ENCODE measurements at regions not wholly inside any gene's neighbourhood (a gene's known extent, or its start where the extent isn't known, plus 50 kb on each side); places are given as distances from the start of the nearest gene placed in this dataset.

DNA sequence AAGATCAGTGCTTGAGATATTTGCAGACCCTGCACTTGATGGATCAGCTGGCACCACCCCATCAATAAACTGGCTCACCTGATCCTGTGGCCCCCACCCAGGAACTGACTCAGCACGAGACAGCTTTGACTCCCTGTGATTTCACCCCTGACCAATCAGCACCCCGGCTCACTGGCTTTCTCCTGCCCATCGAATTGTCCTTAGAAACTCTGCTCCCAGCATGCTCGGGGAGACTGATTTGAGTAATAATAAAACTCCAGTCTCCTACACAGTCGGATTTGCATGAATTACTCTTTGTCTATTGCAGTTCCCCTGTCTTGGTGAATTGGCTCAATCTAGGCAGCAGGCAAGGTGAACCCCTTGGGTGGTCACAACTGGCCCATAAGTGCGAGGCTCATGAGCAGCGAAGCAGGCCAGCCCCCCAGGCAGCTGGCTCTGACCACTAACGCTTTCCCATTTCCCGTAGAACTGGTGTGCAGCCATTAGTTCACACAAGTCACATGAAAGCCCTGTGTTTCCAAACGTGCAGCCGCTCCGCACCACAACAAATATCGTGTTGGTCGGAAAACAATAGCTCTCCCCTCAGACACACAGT is 79.6 kb downstream of the RSPH3 start:
- H3K9ac ChIP-seq (ENCODE audit: low read depth, low read length): no peak overlapping the region
- no peak for DNase-seq
- no peaks in the 10 kb centered on the region for H3K9me3 ChIP-seq (ENCODE audit: insufficient read depth, low read length, severe bottlenecking)
- H3K79me2 ChIP-seq (ENCODE audit: insufficient read depth, low read length): no peaks in the 10 kb centered on the region
- no peaks in the 10 kb centered on the region for H3K4me1 ChIP-seq (ENCODE audit: insufficient read depth, low read length)
- H3K4me2 ChIP-seq (ENCODE audit: insufficient read depth, low read length): no peak overlapping the region
- no peak overlapping the region for H3K4me3 ChIP-seq (ENCODE audit: low read depth in 1 of 2, low read length in 2 of 2)
- H4K20me1 ChIP-seq (ENCODE audit: insufficient read depth, low read length): no peaks in the 10 kb centered on the region; the same call in 1 of the 2 replicates
- H3K27ac ChIP-seq (ENCODE audit: low read length): no peak overlapping the region
- H3K27me3 ChIP-seq (ENCODE audit: insufficient read depth, low read length, poor library complexity): no peaks in the 10 kb centered on the region
- H3K36me3 ChIP-seq (ENCODE audit: insufficient read depth, low read length): no peaks in the 10 kb centered on the region
- no peak overlapping the region for H2AFZ ChIP-seq (ENCODE audit: low read depth, low read length)
- no peak for TF ChIP-seq EZH2 (IDR thresholded peaks at IDR 0.05; ENCODE audit: borderline replicate concordance, low read depth, low read length, severe bottlenecking)
- TF ChIP-seq, protein P1, sequence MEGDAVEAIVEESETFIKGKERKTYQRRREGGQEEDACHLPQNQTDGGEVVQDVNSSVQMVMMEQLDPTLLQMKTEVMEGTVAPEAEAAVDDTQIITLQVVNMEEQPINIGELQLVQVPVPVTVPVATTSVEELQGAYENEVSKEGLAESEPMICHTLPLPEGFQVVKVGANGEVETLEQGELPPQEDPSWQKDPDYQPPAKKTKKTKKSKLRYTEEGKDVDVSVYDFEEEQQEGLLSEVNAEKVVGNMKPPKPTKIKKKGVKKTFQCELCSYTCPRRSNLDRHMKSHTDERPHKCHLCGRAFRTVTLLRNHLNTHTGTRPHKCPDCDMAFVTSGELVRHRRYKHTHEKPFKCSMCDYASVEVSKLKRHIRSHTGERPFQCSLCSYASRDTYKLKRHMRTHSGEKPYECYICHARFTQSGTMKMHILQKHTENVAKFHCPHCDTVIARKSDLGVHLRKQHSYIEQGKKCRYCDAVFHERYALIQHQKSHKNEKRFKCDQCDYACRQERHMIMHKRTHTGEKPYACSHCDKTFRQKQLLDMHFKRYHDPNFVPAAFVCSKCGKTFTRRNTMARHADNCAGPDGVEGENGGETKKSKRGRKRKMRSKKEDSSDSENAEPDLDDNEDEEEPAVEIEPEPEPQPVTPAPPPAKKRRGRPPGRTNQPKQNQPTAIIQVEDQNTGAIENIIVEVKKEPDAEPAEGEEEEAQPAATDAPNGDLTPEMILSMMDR (IDR thresholded peaks at IDR 0.05; ENCODE audit: borderline replicate concordance, extremely low read depth, low read length, poor library complexity, severe bottlenecking): no peak
- ATAC-seq (ENCODE audit: insufficient read depth, low read depth): no peak

DNA sequence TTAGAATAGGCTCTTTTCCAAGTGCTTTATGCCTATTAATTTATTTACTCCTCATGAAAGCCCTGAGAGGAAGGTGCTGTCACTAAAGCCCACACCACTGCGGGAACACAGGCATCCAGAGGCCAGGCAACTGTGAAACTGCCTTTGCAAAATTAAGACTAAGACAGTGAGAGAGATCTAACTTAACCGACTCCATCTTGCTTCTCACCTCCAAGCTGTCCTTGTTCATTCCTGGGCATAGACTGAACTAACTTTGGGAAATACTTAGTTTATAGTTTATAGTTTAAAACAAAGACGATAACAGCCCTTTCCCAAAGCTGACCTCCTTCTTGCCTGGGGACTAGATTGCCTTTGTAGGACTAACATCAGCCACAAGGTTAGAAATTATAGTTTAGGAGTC is 80.1 kb downstream of the RSPH3 start:
- H4K20me1 ChIP-seq (ENCODE audit: insufficient read depth, low read length): no peaks in the 10 kb centered on the region; the same call in 1 of the 2 replicates
- no peak overlapping the region for H3K4me2 ChIP-seq (ENCODE audit: insufficient read depth, low read length)
- ATAC-seq (ENCODE audit: insufficient read depth, low read depth): no peak
- H3K4me3 ChIP-seq (ENCODE audit: low read depth in 1 of 2, low read length in 2 of 2): no peak overlapping the region
- H3K9me3 ChIP-seq (ENCODE audit: insufficient read depth, low read length, severe bottlenecking): no peaks in the 10 kb centered on the region
- H3K9ac ChIP-seq (ENCODE audit: low read depth, low read length): no peak overlapping the region
- DNase-seq: no peak
- no peak overlapping the region for H3K27ac ChIP-seq (ENCODE audit: low read length)
- no peak overlapping the region for H2AFZ ChIP-seq (ENCODE audit: low read depth, low read length)
- H3K27me3 ChIP-seq (ENCODE audit: insufficient read depth, low read length, poor library complexity): no peaks in the 10 kb centered on the region
- no peaks in the 10 kb centered on the region for H3K4me1 ChIP-seq (ENCODE audit: insufficient read depth, low read length)
- no peaks in the 10 kb centered on the region for H3K79me2 ChIP-seq (ENCODE audit: insufficient read depth, low read length)
- H3K36me3 ChIP-seq (ENCODE audit: insufficient read depth, low read length): no peaks in the 10 kb centered on the region
- TF ChIP-seq, protein P1 (IDR thresholded peaks at IDR 0.05; ENCODE audit: borderline replicate concordance, extremely low read depth, low read length, poor library complexity, severe bottlenecking): no peak
- TF ChIP-seq EZH2 (IDR thresholded peaks at IDR 0.05; ENCODE audit: borderline replicate concordance, low read depth, low read length, severe bottlenecking): no peak

DNA sequence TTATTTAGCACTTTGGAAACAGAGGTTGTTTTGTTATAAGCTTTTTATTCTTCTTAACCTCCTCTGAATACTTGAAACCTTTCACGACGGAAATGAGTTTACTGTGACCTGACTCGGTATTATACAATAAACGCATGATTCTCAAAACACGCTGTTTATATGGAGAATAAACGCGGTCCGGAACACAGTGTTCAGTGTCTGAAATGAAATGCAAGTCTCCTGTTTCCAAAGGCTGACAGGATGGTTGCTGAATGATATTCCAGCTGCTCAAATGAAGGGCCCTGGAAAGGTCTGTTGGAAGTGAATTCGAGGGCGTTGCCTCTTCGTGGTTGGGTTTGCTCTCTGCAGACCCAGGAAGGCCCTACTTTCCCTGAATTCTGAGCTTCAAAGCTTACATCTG is 83.4 kb downstream of the RSPH3 start:
- no peak for TF ChIP-seq EZH2 (IDR thresholded peaks at IDR 0.05; ENCODE audit: borderline replicate concordance, low read depth, low read length, severe bottlenecking)
- TF ChIP-seq, protein P1 (IDR thresholded peaks at IDR 0.05; ENCODE audit: borderline replicate concordance, extremely low read depth, low read length, poor library complexity, severe bottlenecking): no peak
- Histone ChIP-seq H3K79me2 (ENCODE audit: insufficient read depth, low read length) (no peaks in the 10 kb centered on the region), H4K20me1 (ENCODE audit: insufficient read depth, low read length) (no peaks in the 10 kb centered on the region; the same call in 1 of the 2 replicates), H3K4me1 (ENCODE audit: insufficient read depth, low read length) (no peaks in the 10 kb centered on the region), H3K9me3 (ENCODE audit: insufficient read depth, low read length, severe bottlenecking) (no peaks in the 10 kb centered on the region), H3K36me3 (ENCODE audit: insufficient read depth, low read length) (no peaks in the 10 kb centered on the region), H3K4me2 (ENCODE audit: insufficient read depth, low read length) (no peak overlapping the region), H3K9ac (ENCODE audit: low read depth, low read length) (no peak overlapping the region), H3K27ac (ENCODE audit: low read length) (no peak overlapping the region), H2AFZ (ENCODE audit: low read depth, low read length) (no peak overlapping the region), H3K27me3 (ENCODE audit: insufficient read depth, low read length, poor library complexity) (no peaks in the 10 kb centered on the region), H3K4me3 (ENCODE audit: low read depth in 1 of 2, low read length in 2 of 2) (no peak overlapping the region)
- DNase-seq: no peak
- ATAC-seq (ENCODE audit: insufficient read depth, low read depth): no peak

Measured in DND-41 (cell line).